HFF-Myc (cell line): ENCODE measurements at regions not wholly inside any gene's neighbourhood (a gene's known extent, or its start where the extent isn't known, plus 50 kb on each side); places are given as distances from the start of the nearest gene placed in this dataset.

Source experiments
- DNase-seq: peaks from one replicate; pipeline ENCODE4 v3.0.0-alpha.2; 2011; ENCODE audit warnings: low read depth; ENCODE audit errors: extremely low read depth
- H3K4me3 ChIP-seq: replicated peaks from 2 replicates; pipeline ENCODE4 v1.5.1; 2011; ENCODE audit warnings: low read depth, mild to moderate bottlenecking, control low read depth, low read length
- TF ChIP-seq, protein P1 (sequence below): IDR thresholded peaks from 2 replicates; pipeline ENCODE4 v1.5.1; 2012; ENCODE audit warnings: mild to moderate bottlenecking, low read depth, low read length, control low read depth; ENCODE audit errors: missing control alignments

DNA sequence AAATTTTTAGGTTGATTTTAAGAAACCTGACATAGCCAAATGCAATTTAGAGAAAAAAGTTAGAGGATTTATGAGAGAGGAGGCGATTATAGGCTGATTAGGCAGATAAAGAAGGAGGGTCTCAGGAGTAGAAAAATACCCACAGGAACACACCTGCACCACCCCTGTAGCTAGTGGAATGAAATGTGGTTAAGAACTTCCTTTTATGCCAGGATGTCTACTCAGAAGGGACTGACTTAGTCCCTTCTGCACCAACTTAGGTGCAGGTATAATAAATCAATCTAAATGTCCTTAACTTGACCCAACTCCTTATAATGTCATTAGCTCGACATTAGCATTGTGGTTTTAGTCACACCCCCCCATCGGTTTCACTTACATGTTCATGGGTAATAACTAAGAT is 1274.5 kb upstream of the TMEFF2 start:
- no peak for DNase-seq
- H3K4me3 ChIP-seq, result no peak overlapping the region
- TF ChIP-seq, protein P1, sequence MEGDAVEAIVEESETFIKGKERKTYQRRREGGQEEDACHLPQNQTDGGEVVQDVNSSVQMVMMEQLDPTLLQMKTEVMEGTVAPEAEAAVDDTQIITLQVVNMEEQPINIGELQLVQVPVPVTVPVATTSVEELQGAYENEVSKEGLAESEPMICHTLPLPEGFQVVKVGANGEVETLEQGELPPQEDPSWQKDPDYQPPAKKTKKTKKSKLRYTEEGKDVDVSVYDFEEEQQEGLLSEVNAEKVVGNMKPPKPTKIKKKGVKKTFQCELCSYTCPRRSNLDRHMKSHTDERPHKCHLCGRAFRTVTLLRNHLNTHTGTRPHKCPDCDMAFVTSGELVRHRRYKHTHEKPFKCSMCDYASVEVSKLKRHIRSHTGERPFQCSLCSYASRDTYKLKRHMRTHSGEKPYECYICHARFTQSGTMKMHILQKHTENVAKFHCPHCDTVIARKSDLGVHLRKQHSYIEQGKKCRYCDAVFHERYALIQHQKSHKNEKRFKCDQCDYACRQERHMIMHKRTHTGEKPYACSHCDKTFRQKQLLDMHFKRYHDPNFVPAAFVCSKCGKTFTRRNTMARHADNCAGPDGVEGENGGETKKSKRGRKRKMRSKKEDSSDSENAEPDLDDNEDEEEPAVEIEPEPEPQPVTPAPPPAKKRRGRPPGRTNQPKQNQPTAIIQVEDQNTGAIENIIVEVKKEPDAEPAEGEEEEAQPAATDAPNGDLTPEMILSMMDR, result no peak

GRCh38 chr2:193467276-193467987 is 1272.7 kb upstream of the TMEFF2 start:
- TF ChIP-seq, protein P1, result no peak
- no peak for DNase-seq
- H3K4me3 ChIP-seq, result no peak overlapping the region

GRCh38 chr2:193463011-193463410 is 1268.3 kb upstream of the TMEFF2 start:
- no peak overlapping the region for H3K4me3 ChIP-seq
- TF ChIP-seq, protein P1, result no peak
- no peak for DNase-seq

DNA sequence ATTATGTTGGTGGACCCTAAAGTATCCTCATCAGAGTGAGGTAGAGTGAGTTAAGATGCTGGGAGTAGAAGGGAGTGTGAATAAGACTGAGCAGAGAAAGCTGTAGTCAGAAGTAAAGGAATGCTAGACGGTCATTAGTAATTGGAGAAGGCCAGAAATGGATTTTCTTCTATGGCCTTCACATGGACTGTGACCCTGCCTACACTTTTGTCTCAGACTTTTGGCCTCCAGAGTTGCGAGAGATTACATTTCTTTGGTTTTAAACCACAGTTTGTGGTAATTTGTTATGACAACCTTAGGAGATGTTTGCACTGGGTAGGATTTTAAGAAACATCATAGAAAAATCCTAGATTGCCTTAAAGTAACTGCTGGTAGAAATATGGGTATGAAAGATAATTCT is 1267.7 kb upstream of the TMEFF2 start:
- DNase-seq, result no peak
- TF ChIP-seq, protein P1, result no peak
- H3K4me3 ChIP-seq, result no peak overlapping the region

- no peak overlapping the region for H3K4me3 ChIP-seq
- TF ChIP-seq, protein P1, result no peak
- DNase-seq, result no peak
These were observed 1266.8 kb upstream of the TMEFF2 start for GRCh38 chr2:193461431-193461934.

- H3K4me3 ChIP-seq, result no peak overlapping the region
- TF ChIP-seq, protein P1, result no peak
- no peak for DNase-seq
These were observed 1252.2 kb upstream of the TMEFF2 start for GRCh38 chr2:193446967-193447366.
